SH-SY5Y (cell line): ENCODE measurements at regions not wholly inside any gene's neighbourhood (a gene's known extent, or its start where the extent isn't known, plus 50 kb on each side); places are given as distances from the start of the nearest gene placed in this dataset.

ENCODE experiments used
- GATA2 ChIP-seq: IDR thresholded peaks from 2 replicates; pipeline ENCODE4 v1.6.1; 2011; ENCODE audit warnings: mild to moderate bottlenecking, low read depth, low read length
- GATA3 ChIP-seq: IDR thresholded peaks from 2 replicates; pipeline ENCODE4 v1.6.1; 2011; ENCODE audit warnings: low read depth, mild to moderate bottlenecking, low read length, moderate library complexity

DNA sequence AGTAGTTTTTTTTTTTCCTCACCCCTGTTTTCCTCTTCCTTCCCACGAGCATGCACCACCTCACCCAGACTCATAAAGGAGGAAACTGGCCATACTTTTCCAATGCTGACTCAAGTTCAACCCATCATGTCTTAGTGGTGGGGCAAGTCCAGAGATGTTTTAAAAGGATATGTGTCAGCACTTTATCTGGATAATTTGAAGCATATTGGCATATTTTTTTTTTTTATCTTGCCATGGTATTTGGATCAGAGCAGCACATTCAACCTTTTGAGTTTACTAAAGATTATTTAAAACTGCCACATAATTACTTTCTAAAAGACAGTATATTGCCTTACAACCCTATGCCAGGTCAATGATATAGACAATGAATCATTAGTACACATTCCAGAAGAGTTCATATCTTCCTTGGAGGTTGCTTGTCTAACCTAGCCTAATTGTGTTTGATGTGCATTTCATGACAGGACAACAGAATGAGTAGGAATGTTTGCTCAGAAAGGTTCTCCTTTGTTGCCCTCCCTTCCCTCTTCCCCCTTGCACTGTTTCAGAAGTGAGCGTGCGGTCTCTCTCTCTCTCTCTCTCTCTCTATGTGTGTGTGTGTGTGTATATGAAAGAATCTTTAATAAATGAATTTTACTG, 950.7 kb upstream of the FAM98A start:
- no peak for TF ChIP-seq GATA2
- TF ChIP-seq GATA3: no peak

DNA sequence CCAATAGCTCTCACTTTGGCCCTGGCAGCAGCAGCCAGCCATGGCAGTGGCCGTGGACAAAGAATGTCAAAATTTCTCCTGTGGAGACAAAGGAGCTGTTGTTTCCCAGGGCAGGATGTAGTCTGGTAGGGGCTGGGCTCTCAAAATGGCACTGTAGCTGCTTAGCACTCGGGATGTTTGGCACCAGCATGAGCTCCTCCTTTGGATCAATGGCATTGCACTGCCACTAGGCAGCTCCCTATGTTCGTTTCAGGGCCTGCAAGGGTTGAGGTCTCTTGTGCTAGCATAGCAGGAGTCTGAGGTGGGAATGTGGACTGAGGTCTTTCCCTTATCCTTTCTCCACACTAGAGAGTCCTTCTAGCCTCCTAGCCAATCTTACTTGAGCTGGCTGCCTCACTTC, 948.8 kb upstream of the FAM98A start:
- TF ChIP-seq GATA2 (no peak), GATA3 (no peak)

DNA sequence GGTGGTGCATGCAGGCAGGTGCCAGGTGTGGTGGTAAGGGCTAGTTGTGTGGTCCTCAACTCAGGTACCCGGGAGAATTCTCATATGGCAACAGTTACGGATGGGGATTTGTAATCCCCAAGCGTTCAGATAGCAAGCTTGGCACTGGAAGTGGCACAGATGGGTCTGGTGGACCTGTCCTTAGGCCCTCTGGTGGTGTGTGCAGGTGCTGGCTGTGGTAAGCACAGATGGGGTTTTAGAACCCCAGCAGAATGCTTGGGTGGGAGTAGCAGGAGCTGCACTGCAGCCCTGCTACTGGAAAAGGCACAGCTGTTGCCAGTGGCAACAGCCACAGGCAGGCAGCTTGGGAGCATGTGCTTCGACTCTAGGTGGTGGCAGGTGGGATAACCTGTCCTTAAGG, 948.2 kb upstream of the FAM98A start:
- TF ChIP-seq GATA2 (no peak), GATA3 (no peak)

DNA sequence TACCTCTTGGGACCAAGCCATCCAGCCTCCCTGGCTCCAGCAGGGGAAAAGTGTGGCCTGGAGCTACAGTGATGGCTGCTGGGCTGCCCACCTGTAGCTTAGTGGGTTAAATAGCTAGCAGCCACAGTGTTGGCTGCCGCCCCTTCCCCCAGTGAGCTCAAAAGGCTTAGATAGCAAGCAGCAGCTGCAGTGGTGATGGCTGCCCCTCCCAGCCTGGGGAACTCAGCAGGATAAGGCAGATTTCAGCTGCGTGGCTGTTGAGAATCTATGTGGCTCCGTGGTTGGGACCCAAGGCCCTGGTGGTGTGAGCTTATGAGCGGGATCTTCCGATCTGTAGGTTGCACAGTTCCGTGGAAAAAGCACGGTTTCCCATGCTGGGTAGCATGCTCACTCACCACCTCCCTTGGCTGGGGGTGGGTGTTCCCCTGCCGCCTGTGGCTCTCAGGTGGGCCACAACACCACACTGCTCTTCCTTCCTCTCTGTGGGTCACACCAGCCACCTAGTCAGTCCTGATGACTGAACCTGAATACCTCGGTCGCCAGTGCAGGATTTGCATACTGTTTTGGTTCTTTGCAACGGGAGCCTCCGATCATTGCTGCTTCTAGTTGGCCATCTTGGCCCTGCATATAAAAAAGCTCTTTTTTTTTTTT, 946.5 kb upstream of the FAM98A start:
- TF ChIP-seq GATA3: no peak
- TF ChIP-seq GATA2: no peak

DNA sequence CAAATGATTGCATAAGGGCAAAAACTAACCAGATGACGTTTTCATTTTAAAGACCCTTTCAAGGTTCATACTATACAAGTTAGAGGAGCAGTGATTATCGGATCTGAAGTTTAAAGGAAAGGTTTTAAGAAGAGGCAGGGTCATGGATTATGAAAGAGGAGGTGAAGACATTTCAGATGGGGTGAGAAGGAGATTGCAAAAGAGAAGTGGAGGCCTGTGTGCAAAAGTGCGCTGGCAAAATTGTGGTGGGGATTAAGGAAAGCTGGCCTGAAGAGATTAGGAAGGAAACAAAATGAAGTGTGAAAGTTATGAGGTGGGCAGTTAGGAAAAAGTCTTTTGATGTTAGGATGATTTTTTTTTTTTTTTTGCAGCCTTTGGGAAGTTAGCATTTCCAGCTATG, 935.7 kb upstream of the FAM98A start:
- TF ChIP-seq GATA2: no peak
- no peak for TF ChIP-seq GATA3

DNA sequence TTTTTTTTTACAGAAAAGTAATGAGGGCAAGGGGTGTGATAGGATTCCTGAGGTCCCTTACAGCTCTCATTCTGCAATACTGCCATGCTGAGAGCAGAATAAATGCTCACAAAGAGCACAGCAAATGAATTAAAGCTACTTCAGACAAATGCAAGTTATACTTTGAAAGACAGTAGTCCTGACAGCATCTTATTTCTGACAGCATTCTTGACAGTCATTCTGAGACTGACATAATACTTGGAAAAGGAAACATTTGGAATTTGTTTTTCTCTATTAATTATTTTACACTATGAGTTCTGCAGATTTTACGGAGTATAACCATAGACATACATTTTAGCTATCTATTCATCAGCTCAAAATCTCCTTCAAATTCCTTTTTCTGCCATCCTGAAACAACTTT, 935.2 kb upstream of the FAM98A start:
- TF ChIP-seq GATA2: no peak
- TF ChIP-seq GATA3: no peak

GRCh38 chr2:34533585-34534183, 934.6 kb upstream of the FAM98A start:
- no peak for TF ChIP-seq GATA2

GRCh38 chr2:34529965-34530364, 930.9 kb upstream of the FAM98A start:
- no peak for TF ChIP-seq GATA3
- no peak for TF ChIP-seq GATA2

GRCh38 chr2:34523958-34524514, 924.9 kb upstream of the FAM98A start:
- TF ChIP-seq GATA3: no peak
- TF ChIP-seq GATA2: no peak

- TF ChIP-seq GATA3 (no peak), GATA2 (no peak)
Observed at GRCh38 chr2:34519659-34520058, 920.6 kb upstream of the FAM98A start.

DNA sequence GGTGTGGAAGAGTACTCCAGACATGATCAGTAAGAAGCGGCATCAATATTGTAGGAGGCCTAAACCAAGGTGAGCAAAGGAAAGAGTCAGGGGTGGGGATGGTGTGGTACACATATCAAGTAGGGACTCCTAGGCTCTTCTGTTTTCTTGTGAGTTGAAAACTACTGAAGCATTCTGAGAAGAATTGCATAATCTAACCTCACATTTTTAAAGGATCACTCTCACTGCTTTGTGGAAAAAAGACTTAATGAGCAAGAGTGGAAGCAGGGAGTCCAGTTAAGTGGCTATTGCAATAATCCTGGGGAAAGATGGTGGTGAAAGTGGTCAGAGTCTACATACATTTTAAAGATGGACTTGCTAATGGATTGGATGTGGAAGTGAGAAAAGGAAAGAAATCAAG, 899.5 kb upstream of the FAM98A start:
- TF ChIP-seq GATA2 (no peak), GATA3 (no peak)

DNA sequence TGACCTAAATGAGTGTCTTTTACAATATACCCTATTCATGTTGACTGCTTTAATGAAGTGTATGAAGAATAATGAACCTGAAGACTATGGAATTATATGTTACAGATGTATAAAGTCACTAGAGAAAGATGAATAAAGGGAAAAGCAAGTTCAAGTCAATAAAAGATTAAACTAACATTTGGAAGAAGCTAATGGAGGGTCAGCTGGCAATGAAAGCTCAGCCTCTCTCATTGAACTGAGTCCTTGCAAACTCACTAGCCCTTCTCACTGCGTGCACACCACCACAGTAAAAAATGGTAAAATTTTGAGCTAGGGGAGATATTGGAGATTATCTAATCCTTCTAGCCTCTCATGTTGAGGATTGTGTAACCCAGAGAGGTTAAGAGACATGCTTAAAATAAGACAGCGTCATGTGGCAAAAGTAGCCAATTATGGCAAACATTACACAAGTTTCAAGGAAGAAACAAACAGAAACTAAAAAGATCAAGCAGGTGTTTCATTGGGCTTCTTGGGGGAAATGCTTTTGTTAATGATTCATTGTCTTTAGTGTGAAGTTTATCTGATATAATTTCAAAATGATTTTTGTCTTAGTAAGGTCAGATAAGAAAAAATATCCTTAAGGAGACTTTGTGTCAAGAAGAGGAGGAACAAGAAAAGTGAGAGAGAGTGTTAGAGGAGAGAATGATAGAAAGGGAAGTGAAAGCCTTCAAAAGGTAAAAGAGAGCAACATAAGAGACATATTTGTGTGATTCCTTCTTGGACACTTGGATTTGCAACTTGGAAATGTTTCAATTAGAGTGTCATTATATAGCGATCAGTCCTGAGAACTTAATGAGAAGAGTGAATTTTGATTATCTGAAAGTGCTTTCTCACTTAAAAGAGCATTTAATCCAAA, 893.7 kb upstream of the FAM98A start:
- no peak for TF ChIP-seq GATA3
- TF ChIP-seq GATA2: no peak

DNA sequence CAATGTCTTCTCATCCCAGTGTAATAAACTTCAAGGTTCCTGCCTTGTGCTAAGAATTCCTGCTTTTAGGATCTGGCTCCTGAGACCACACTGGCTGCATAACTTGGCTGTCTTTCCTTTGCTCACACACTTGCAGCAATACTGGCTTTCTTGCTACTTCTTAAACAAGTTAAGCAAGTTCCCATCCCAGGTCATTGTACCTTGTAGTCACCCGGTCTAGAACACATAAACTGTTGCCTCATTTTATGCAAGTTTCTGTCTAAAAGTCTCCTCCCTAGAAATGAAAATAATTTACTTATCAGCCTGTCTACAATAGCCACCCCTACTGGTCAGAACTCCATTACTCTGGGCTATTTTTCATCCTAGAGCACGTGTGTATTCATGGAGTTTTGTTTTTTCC, 887.9 kb upstream of the FAM98A start:
- TF ChIP-seq GATA3 (no peak), GATA2 (no peak)

DNA sequence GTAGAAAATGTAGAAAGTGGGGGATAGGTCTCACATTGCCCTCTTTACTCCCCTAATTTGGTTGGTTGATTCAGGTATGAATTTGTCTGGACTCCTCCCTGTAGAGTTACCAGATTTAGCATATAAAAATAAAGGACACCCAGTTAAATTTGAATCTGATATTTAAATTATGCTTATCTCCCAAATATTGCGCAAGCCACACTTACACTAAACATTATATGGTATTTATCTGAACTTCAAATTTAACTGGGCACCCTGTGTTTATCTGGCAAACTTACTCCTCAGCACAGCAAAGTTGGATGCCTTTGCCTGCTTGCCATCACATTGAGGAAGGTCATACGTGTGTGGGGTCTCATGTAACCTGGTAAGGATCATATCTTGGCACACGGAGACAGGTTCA, 882.4 kb upstream of the FAM98A start:
- TF ChIP-seq GATA3: no peak
- no peak for TF ChIP-seq GATA2
